ENCODE measurements at regions not wholly inside any gene's neighbourhood (a gene's known extent, or its start where the extent isn't known, plus 50 kb on each side); places are given as distances from the start of the nearest gene placed in this dataset.

GRCh38 chr2:203814661-203815540 lies 52.7 kb upstream of the CTLA4 start:
- DNase-seq, result no peak

GRCh38 chr2:203815541-203815898 lies 52.1 kb upstream of the CTLA4 start:
- DNase-seq, result no peak

GRCh38 chr2:203817147-203817546 lies 50.4 kb upstream of the CTLA4 start:
- no peak for DNase-seq
